Neural cell (in vitro differentiated cells): ENCODE measurements at regions not wholly inside any gene's neighbourhood (a gene's known extent, or its start where the extent isn't known, plus 50 kb on each side); places are given as distances from the start of the nearest gene placed in this dataset.

Experiments used
- H2AFZ ChIP-seq: fragments of 200-600, 300-800 bp; sonication (generic), shearing (Covaris generic); 2 replicates; pipeline ENCODE4 v1.6.0; 2014; ENCODE audit warnings: low read depth, mild to moderate bottlenecking, antibody characterized with exemption, low read length, moderate library complexity
- H3F3A ChIP-seq: fragments of 200-600 bp; shearing (Covaris generic); 2 replicates; pipeline ENCODE4 v1.6.1; 2016; ENCODE audit warnings: mild to moderate bottlenecking, moderate library complexity, mixed read lengths, antibody characterized with exemption, low read length; ENCODE audit not compliant: insufficient read depth, poor library complexity, severe bottlenecking
- H3K27ac ChIP-seq: fragments of 200-600, 300-800 bp; sonication (generic), shearing (Covaris generic); 2 replicates; pipeline ENCODE4 v1.5.1; 2014; ENCODE audit warnings: mild to moderate bottlenecking, low read length, moderate library complexity
- H3K27me3 ChIP-seq: fragments of 300-800, 200-600 bp; sonication (generic), shearing (Covaris generic); 2 replicates; pipeline ENCODE4 v1.6.0; 2014; ENCODE audit warnings: mild to moderate bottlenecking, low read depth, low read length, moderate library complexity; ENCODE audit not compliant: insufficient read depth
- H3K36me3 ChIP-seq: fragments of 300-800, 200-600 bp; sonication (generic), shearing (Covaris generic); 2 replicates; pipeline ENCODE4 v1.5.1; 2014; ENCODE audit warnings: mild to moderate bottlenecking, antibody characterized with exemption, low read length, moderate library complexity; ENCODE audit not compliant: insufficient read depth
- H3K4me2 ChIP-seq: fragments of 300-800, 200-600 bp; sonication (generic), shearing (Covaris generic); 2 replicates; pipeline ENCODE4 v1.6.0; 2014; ENCODE audit warnings: mild to moderate bottlenecking, low read length
- H3K4me3 ChIP-seq: fragments of 300-800, 200-600 bp; sonication (generic), shearing (Covaris generic); 2 replicates; pipeline ENCODE4 v1.5.1; 2014; ENCODE audit warnings: mild to moderate bottlenecking, low read length, moderate library complexity
- H3K79me2 ChIP-seq: fragments of 200-600 bp; shearing (Covaris generic); replicated peaks from 2 replicates; pipeline ENCODE4 v1.6.0; 2014; ENCODE audit warnings: mild to moderate bottlenecking, low read length, moderate library complexity; ENCODE audit not compliant: insufficient read depth
- H3K9ac ChIP-seq: fragments of 300-800, 200-600 bp; sonication (generic), shearing (Covaris generic); 2 replicates; pipeline ENCODE4 v1.6.1; 2016; ENCODE audit warnings: mild to moderate bottlenecking, low read length, mixed read lengths
- H3K9me2 ChIP-seq: fragments of 200-600 bp; shearing (Covaris generic); 2 replicates; pipeline ENCODE4 v1.6.1; 2016; ENCODE audit warnings: mild to moderate bottlenecking, low read length, mixed read lengths; ENCODE audit not compliant: insufficient read depth
- H3K9me3 ChIP-seq: fragments of 200-600, 300-800 bp; sonication (generic), shearing (Covaris generic); 2 replicates; pipeline ENCODE4 v1.6.1; 2016; ENCODE audit warnings: mild to moderate bottlenecking, mixed run types, low read length, moderate library complexity, mixed read lengths
- H4K20me1 ChIP-seq: fragments of 200-600 bp; shearing (Covaris generic); 2 replicates; pipeline ENCODE4 v1.6.1; 2016; ENCODE audit warnings: mild to moderate bottlenecking, mixed run types; ENCODE audit not compliant: insufficient read depth
- CTCF ChIP-seq: fragments of 450-650 bp; IDR thresholded peaks from 2 replicates; pipeline ENCODE4 v1.5.1; 2014; ENCODE audit warnings: antibody characterized with exemption, mild to moderate bottlenecking, moderate library complexity; ENCODE audit not compliant: poor library complexity, severe bottlenecking
- EP300 ChIP-seq: fragments of 450-650 bp; conservative IDR thresholded peaks from 2 replicates; pipeline ENCODE4 v1.6.1; 2014; ENCODE audit warnings: antibody characterized with exemption, mild to moderate bottlenecking, moderate library complexity; ENCODE audit not compliant: poor library complexity, severe bottlenecking
- EZH2 ChIP-seq: fragments of 200-600, 300-800 bp; shearing (Covaris generic), sonication (generic); IDR thresholded peaks from 2 replicates; pipeline ENCODE4 v1.6.1; 2014; ENCODE audit warnings: antibody characterized with exemption, low read length, borderline replicate concordance, mild to moderate bottlenecking; ENCODE audit not compliant: insufficient read depth, poor library complexity, severe bottlenecking
- MXI1 ChIP-seq: fragments of 450-650 bp; conservative IDR thresholded peaks from 2 replicates; pipeline ENCODE4 v1.6.1; 2014; ENCODE audit warnings: antibody characterized with exemption, mild to moderate bottlenecking; ENCODE audit not compliant: poor library complexity, severe bottlenecking
- POLR2AphosphoS5 ChIP-seq: IDR thresholded peaks from 2 replicates; pipeline ENCODE4 v1.6.1; 2012
- RAD21 ChIP-seq: fragments of 450-650 bp; conservative IDR thresholded peaks from 2 replicates; pipeline ENCODE4 v1.6.1; 2014; ENCODE audit warnings: antibody characterized with exemption, mild to moderate bottlenecking, moderate library complexity
- REST ChIP-seq: IDR thresholded peaks from 2 replicates; pipeline ENCODE4 v1.6.1; 2012; ENCODE audit warnings: borderline replicate concordance
- SMC3 ChIP-seq: fragments of 450-650 bp; conservative IDR thresholded peaks from 2 replicates; pipeline ENCODE4 v1.6.1; 2014; ENCODE audit warnings: antibody characterized with exemption, mild to moderate bottlenecking, moderate library complexity; ENCODE audit not compliant: poor library complexity
- TAF1 ChIP-seq: IDR thresholded peaks from 2 replicates; pipeline ENCODE4 v1.6.1; 2012; ENCODE audit warnings: low read depth

- Histone ChIP-seq H3K36me3 (no peaks in the 10 kb centered on the region), H2AFZ (no peak overlapping the region), H3K9me3 (no peaks in the 10 kb centered on the region), H3K27me3 (no peaks in the 10 kb centered on the region), H3K79me2 (no peaks in the 10 kb centered on the region), H3K9me2 (no peaks in the 10 kb centered on the region), H3K9ac (no peak overlapping the region), H3K4me3 (no peak overlapping the region), H3K27ac (no peak overlapping the region), H3F3A (no peaks in the 10 kb centered on the region), H3K4me2 (no peak overlapping the region), H4K20me1 (no peaks in the 10 kb centered on the region)
- TF ChIP-seq MXI1 (no peak), EP300 (no peak), TAF1 (no peak), RAD21 (no peak), REST (no peak), POLR2AphosphoS5 (no peak)
These were observed 180.8 kb upstream of the SVIL start for GRCh38 chr10:29815572-29815971.

- Histone ChIP-seq H3K4me2 (no peak overlapping the region), H3K9ac (no peak overlapping the region)
- TF ChIP-seq POLR2AphosphoS5, result no peak
- TF ChIP-seq RAD21, result no peak
- TF ChIP-seq CTCF, result no peak
- no peak for TF ChIP-seq MXI1
- TF ChIP-seq SMC3, result no peak
These were observed 177.1 kb upstream of the SVIL start for GRCh38 chr10:29811751-29812427.

GRCh38 chr10:29810816-29811215, 176.0 kb upstream of the SVIL start:
- H4K20me1 ChIP-seq, result no peaks in the 10 kb centered on the region
- no peaks in the 10 kb centered on the region for H3K79me2 ChIP-seq
- no peak overlapping the region for H3K4me3 ChIP-seq
- H3K4me2 ChIP-seq, result no peak overlapping the region
- TF ChIP-seq SMC3 (no peak), POLR2AphosphoS5 (no peak), EZH2 (no peak), RAD21 (no peak), CTCF (no peak), MXI1 (no peak), EP300 (no peak), REST (no peak), TAF1 (no peak)
- no peaks in the 10 kb centered on the region for H3K36me3 ChIP-seq
- no peaks in the 10 kb centered on the region for H3K27me3 ChIP-seq
- no peak overlapping the region for H3K9ac ChIP-seq
- no peaks in the 10 kb centered on the region for H3K9me2 ChIP-seq
- H3K9me3 ChIP-seq, result no peaks in the 10 kb centered on the region
- H2AFZ ChIP-seq, result no peak overlapping the region
- H3F3A ChIP-seq, result no peaks in the 10 kb centered on the region
- H3K27ac ChIP-seq, result no peak overlapping the region

More at GRCh38 chr10:29811751-29812427, 177.1 kb upstream of the SVIL start:
- H3K36me3 ChIP-seq, result no peaks in the 10 kb centered on the region
- H3K79me2 ChIP-seq, result no peaks in the 10 kb centered on the region
- no peaks in the 10 kb centered on the region for H3F3A ChIP-seq
- H3K9me3 ChIP-seq, result no peaks in the 10 kb centered on the region
- H2AFZ ChIP-seq, result no peak overlapping the region
- H3K9me2 ChIP-seq, result no peaks in the 10 kb centered on the region
- H4K20me1 ChIP-seq, result no peaks in the 10 kb centered on the region
- H3K27me3 ChIP-seq, result no peaks in the 10 kb centered on the region
- H3K4me3 ChIP-seq, result no peak overlapping the region
- H3K27ac ChIP-seq, result no peak overlapping the region
